Psoas muscle (tissue), 7 donors: ENCODE measurements at regions not wholly inside any gene's neighbourhood (a gene's known extent, or its start where the extent isn't known, plus 50 kb on each side); places are given as distances from the start of the nearest gene placed in this dataset.

Experiments
- ATAC-seq, 4 donors: fragments of 200-7000 bp; cut with Tn5 transposase; one replicate each; pipeline ENCODE4 v1.9.1; 2020; ENCODE audit warnings: moderate library complexity in 3 of 4, mild to moderate bottlenecking in 2 of 4
- DNase-seq, 2 donors: peaks; one replicate each; pipeline ENCODE4 v3.0.0-alpha.2; 2020
- H3K27ac ChIP-seq: fragments of 200-600 bp; one replicate; pipeline ENCODE4 v1.8.0; 2022
- H3K27me3 ChIP-seq, 3 donors: fragments of 200-600 bp in 1 of 3; one replicate each; pipeline versions ENCODE4 v1.6.1 to v1.8.0; 2013 to 2022; ENCODE audit warnings: low read length in 2 of 3, mild to moderate bottlenecking in 2 of 3, moderate library complexity in 1 of 3; ENCODE audit not compliant: insufficient read depth in 3 of 3
- H3K36me3 ChIP-seq, 2 donors: fragments of 200-600 bp in 1 of 2; one replicate each; pipeline versions ENCODE4 v1.6.1 to v1.8.0; 2013 to 2022; ENCODE audit warnings: low read depth in 1 of 2, mild to moderate bottlenecking in 1 of 2, moderate library complexity in 1 of 2; ENCODE audit not compliant: insufficient read depth in 1 of 2
- H3K4me1 ChIP-seq: fragments of 200-600 bp; one replicate; pipeline ENCODE4 v1.8.0; 2022
- H3K4me3 ChIP-seq: fragments of 200-600 bp; one replicate; pipeline ENCODE4 v1.8.0; 2022; ENCODE audit warnings: mild to moderate bottlenecking
- H3K9me3 ChIP-seq: fragments of 200-600 bp; one replicate; pipeline ENCODE4 v1.8.0; 2022
- WGBS, 3 donors: extraction: QIAGEN DNeasy Blood & Tissue Kit; methylation state at CpG; one replicate each; pipeline versions ENCODE4 v1.1.6 to v1.1.7; 2013; 5-methylcytosine and 5-hydroxymethylcytosine counted together
- intact Hi-C, 2 donors: fragments of 100-400 bp; cut with DNase I; formaldehyde crosslinking; loops; one replicate each; pipeline versions ENCODE4 v1.11.0 to v1.14.2; 2022
- TF ChIP-seq, protein P1 (sequence below): fragments of 200-600 bp; IDR thresholded peaks from one replicate; pipeline ENCODE4 v1.8.0; 2022; ENCODE audit warnings: antibody characterized with exemption
- donor health status: healthy with polysubstance abuse.
- donor health status: DM: no; HTN: no; CAD: no; lungs with moderate emphysema.
- donor health status: Bipolar disorder and iron deficiency.
- donor health status: healthy.
- donor health status: DM: yes; HTN: yes; CAD: no.
- donor health status: DM: no; HTN: no; CAD: no.
- donor health status: DM: yes; HTN: yes; CAD: no.

GRCh38 chr14:27410981-27411380 lies 813.1 kb upstream of the NOVA1 start:
- intact Hi-C loops = no loop called here
- no peaks in the 10 kb centered on the region for H3K36me3 ChIP-seq
- no peaks in the 10 kb centered on the region for H3K27me3 ChIP-seq
- ATAC-seq (no peak), DNase-seq (no peak)
- H3K4me3 ChIP-seq = no peak overlapping the region
- no peaks in the 10 kb centered on the region for H3K9me3 ChIP-seq
- TF ChIP-seq, protein P1, sequence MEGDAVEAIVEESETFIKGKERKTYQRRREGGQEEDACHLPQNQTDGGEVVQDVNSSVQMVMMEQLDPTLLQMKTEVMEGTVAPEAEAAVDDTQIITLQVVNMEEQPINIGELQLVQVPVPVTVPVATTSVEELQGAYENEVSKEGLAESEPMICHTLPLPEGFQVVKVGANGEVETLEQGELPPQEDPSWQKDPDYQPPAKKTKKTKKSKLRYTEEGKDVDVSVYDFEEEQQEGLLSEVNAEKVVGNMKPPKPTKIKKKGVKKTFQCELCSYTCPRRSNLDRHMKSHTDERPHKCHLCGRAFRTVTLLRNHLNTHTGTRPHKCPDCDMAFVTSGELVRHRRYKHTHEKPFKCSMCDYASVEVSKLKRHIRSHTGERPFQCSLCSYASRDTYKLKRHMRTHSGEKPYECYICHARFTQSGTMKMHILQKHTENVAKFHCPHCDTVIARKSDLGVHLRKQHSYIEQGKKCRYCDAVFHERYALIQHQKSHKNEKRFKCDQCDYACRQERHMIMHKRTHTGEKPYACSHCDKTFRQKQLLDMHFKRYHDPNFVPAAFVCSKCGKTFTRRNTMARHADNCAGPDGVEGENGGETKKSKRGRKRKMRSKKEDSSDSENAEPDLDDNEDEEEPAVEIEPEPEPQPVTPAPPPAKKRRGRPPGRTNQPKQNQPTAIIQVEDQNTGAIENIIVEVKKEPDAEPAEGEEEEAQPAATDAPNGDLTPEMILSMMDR = no peak
- no peak overlapping the region for H3K27ac ChIP-seq
- WGBS, 3 donors = 7 to 33% (median 22%) methylated on average over 1 of the region's 1 CpG
- no peaks in the 10 kb centered on the region for H3K4me1 ChIP-seq

- H3K36me3 ChIP-seq = no peaks in the 10 kb centered on the region
- no peak for DNase-seq
- H3K27me3 ChIP-seq = no peaks in the 10 kb centered on the region
- H3K9me3 ChIP-seq = no peaks in the 10 kb centered on the region
- H3K4me1 ChIP-seq = no peaks in the 10 kb centered on the region
- H3K4me3 ChIP-seq = no peak overlapping the region
- WGBS, 3 donors = 93 to 97% (median 96%) methylated on average over 4 of the region's 4 CpGs
- ATAC-seq = no peak
- TF ChIP-seq, protein P1 = no peak
- H3K27ac ChIP-seq = no peak overlapping the region
- intact Hi-C loops = no loop called here
Measured at GRCh38 chr14:27427796-27428195, 830.0 kb upstream of the NOVA1 start.

- WGBS, 3 donors = 48 to 78% (median 67%) methylated on average over 3 of the region's 3 CpGs
- no peaks in the 10 kb centered on the region for H3K9me3 ChIP-seq
- no peaks in the 10 kb centered on the region for H3K4me1 ChIP-seq
- H3K27ac ChIP-seq = no peak overlapping the region
- no peaks in the 10 kb centered on the region for H3K27me3 ChIP-seq
- H3K4me3 ChIP-seq = no peak overlapping the region
- no peaks in the 10 kb centered on the region for H3K36me3 ChIP-seq
- ATAC-seq = no peak
- DNase-seq = no peak
- TF ChIP-seq, protein P1 = no peak
- intact Hi-C loops = no loop called here
Measured at GRCh38 chr14:27435923-27436670, 838.3 kb upstream of the NOVA1 start.

DNA sequence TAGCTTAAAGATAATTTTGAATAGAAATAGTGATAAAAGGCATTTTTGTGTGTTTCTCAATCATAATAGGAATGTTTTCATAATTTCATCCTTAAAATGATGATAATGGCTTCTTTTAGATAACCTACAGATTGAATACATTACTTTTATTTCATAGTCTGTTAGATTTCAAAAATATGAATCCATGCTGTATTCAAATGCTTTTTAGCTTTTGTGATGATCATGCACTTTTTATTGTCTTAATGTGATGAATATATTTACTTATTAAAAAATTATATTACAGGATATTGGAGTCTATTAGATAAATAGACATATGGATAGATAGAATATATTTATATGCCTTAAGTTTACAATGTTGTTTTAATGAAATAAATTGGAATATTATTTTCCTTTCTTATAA lies 886.8 kb upstream of the NOVA1 start:
- no peaks in the 10 kb centered on the region for H3K27me3 ChIP-seq
- TF ChIP-seq, protein P1 = no peak
- intact Hi-C loops = no loop called here
- no peaks in the 10 kb centered on the region for H3K36me3 ChIP-seq
- no peak overlapping the region for H3K4me3 ChIP-seq
- no peaks in the 10 kb centered on the region for H3K9me3 ChIP-seq
- ATAC-seq (no peak), DNase-seq (no peak)
- no peak overlapping the region for H3K27ac ChIP-seq
- H3K4me1 ChIP-seq = no peaks in the 10 kb centered on the region

GRCh38 chr14:27485193-27485592 lies 887.4 kb upstream of the NOVA1 start:
- intact Hi-C loops = no loop called here
- DNase-seq (no peak), ATAC-seq (no peak)
- TF ChIP-seq, protein P1 = no peak
- Histone ChIP-seq H3K36me3 (no peaks in the 10 kb centered on the region), H3K4me3 (no peak overlapping the region), H3K4me1 (no peaks in the 10 kb centered on the region), H3K27me3 (no peaks in the 10 kb centered on the region), H3K9me3 (no peaks in the 10 kb centered on the region), H3K27ac (no peak overlapping the region)
